CD4-positive, alpha-beta T cell treated with Interleukin-12 subunit alpha and Interleukin-12 subunit beta, for 1 hour (primary cell): ENCODE measurements at regions not wholly inside any gene's neighbourhood (a gene's known extent, or its start where the extent isn't known, plus 50 kb on each side); places are given as distances from the start of the nearest gene placed in this dataset.

Experiments used
- DNase-seq: peaks from one replicate; pipeline ENCODE4 v3.0.0-alpha.2; 2020

GRCh38 chr2:204239411-204240165 is 303.0 kb downstream of the ICOS start:
- DNase-seq = no peak

GRCh38 chr2:204240961-204241360 is 304.3 kb upstream of the PARD3B start:
- no peak for DNase-seq

- DNase-seq = no peak
Measured at GRCh38 chr2:204249437-204249836, 295.8 kb upstream of the PARD3B start.

DNA sequence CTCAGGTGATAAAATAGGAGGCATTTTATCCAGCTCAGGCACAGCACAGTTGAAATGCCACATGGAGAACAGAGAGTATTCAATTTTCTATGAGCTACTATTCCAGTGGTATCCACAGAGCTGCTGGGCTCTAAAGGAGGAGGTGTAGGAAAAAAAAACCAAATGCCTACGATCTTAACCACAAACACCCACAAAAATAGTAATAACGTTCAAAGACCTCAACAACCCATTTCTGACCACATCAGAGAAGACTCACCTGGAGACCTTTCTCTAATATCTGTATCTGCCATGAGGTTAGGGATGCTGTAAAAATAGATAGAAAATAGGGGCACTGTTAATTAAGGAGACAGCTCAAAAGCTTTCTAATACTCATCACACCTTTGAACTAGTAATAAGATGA is 294.6 kb upstream of the PARD3B start:
- DNase-seq = no peak

DNA sequence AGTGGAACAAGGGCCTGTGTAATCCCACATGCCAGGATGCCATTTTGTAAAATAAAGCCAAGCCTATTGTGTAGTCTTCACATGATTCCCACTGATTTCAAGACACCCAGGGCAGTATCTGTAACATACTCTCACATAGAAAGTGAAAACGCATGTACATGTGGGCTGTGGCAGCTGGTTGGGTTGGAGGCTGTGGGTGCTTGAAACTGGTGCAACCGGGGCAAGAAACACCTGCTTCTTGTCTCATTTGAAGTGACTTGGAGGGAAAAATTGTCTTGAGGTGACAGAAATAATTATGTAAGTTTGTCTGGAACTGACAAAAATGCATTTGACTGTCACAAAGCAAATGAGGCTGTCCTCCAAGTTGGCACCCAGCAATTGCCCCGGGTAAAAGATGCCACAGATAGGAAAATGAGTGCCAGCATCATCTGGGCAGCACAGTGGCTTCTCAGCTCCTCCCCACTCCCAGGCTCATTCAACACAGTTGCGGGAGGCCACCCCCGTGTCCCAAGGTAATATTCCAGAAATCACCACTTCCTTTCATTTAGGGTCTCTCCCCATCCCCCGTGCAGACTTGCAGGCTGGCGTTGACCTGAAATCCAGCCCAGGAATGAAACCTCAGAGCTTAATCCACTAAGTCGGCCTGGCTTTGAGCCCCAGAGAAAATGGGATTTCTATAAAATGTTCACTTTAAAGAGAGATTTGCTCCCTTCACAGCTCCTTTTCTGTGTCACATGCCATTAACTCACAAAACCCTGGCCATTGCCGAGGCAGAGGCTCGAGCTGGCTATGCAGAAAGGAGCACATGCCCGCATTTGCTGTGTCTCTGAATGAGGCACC is 293.9 kb upstream of the PARD3B start:
- no peak for DNase-seq

GRCh38 chr2:204251998-204252376 is 293.3 kb upstream of the PARD3B start:
- DNase-seq = no peak

DNA sequence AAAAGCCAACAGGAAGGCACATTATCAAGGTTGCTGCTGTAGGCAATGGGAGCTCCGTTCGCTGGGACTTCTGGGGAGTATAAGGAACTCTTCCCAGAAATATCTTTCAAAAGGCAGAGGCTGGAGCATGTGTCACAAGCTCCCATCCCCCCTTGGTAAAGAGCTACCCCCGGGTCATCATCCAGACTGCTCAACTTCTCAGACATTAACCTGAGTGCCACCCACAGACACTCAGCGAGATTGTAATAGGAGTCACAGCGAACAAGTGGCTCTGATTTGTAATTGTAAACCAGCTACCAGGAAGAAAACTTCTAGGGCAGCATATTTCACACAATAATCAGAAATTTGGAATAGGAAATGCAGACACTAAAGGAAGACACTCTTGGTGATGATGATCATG is 290.2 kb upstream of the PARD3B start:
- DNase-seq = no peak

- DNase-seq = no peak
Measured at GRCh38 chr2:204255526-204255925, 289.7 kb upstream of the PARD3B start.

DNA sequence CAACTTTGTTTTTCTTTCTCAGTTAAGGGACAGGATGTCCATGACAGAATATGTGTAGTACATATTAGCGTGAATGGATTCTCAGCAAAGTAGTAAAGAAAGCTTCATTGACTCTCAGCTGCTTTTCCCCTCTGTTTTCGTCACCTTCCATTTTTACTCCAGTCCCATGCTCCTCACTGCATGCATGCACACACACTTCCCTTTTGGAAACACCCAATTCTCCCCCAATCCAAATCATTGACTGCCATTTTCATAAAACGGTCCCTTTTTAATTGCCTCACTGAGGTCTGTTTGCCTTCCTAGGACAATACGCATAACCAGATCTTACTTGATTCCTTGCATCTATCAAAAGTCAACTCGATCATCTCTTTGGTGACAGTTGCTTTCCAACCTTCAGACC is 287.5 kb upstream of the PARD3B start:
- no peak for DNase-seq

- DNase-seq = no peak
Measured at GRCh38 chr2:204258890-204259289, 286.4 kb upstream of the PARD3B start.

GRCh38 chr2:204260162-204260877 is 285.0 kb upstream of the PARD3B start:
- DNase-seq = peak; percentile 32

GRCh38 chr2:204260901-204261300 is 284.4 kb upstream of the PARD3B start:
- DNase-seq = no peak

DNA sequence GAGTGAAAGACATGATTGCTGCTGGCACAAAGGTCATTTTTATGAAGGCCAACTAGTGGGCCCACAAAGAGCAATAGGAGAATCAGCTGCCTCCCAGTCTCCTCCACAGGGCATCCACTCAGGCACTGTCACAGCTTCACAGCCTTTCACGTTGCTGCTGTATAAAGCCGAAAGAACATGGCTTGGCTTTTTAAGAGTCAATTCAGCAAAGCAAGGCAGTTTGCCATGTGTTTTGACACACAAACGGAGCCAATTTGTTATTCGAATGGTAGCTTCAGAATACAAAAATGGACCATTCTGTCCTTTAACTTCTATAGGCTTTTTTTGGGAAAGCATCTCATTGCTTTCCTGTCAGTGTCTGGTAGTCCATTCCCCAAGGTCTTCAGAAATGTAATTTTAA is 283.4 kb upstream of the PARD3B start:
- DNase-seq = no peak

GRCh38 chr2:204264085-204264553 is 281.2 kb upstream of the PARD3B start:
- no peak for DNase-seq

- no peak for DNase-seq
Measured at GRCh38 chr2:204264621-204265140, 280.6 kb upstream of the PARD3B start.

DNA sequence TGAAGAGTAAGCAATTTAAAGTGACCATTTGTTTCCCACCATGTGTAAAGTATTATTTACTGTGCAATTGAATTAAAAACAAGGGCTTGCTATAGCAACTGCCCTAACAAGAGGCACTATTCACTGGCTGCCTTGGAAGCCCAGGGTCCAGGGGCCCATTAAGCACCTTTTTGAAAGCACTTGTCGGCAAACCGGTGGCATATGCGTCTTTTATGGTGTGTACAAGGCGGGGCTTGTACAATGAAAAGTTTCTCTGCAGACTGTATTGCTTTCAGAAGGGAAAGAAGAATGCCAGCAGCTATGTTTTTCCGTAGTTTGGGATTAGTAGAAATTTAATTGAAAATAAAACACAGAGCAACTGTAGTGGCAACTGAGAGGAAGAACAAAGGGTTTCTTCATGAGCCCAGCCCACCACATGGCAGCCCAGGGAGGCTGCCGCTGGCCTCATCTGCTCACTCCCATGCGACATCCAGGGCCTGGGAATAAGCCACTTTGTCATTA is 279.5 kb upstream of the PARD3B start:
- DNase-seq = no peak

GRCh38 chr2:204268458-204268857 is 276.8 kb upstream of the PARD3B start:
- DNase-seq = no peak

- no peak for DNase-seq
Measured at GRCh38 chr2:204268971-204269370, 276.3 kb upstream of the PARD3B start.

DNA sequence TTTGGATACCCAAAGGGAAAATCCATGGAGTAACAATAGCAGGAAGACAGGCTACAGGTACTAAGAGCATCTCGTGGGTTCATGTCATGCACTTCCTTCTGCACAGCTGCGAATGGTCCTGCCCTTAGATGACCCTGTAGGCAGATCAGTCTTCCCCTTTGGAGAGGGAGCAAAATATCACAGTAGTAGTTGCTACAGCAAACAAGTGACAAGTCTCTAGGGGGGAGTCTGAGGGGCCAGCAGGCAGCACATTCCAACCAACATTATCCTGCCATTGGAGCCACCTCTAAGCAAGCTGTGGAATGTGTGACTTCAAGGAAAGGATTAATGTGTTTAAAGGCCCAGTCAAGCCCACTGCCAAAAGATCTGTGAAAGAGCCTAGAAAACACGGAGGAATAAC is 273.2 kb upstream of the PARD3B start:
- DNase-seq = no peak

- DNase-seq = no peak
Measured at GRCh38 chr2:204272610-204273287, 272.5 kb upstream of the PARD3B start.

DNA sequence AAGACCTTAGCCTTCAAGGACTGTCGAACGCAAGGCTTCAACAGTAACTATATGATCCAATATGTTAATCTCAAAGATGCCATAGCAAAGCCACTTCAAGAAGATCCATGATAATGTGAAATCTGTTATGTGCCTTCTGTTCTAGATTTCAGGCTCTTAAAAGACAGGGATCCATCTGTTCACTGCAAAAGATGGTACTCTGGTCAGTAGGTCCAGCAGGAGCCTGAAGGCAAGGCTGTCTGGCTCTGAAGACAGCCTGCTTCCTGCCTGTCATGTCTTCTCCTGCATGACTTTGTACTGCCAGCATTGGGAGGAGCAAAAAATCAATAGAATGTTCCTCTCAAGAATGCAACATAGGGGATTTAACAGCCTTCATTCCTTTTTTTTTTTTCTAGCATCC is 270.8 kb upstream of the PARD3B start:
- DNase-seq = no peak

DNA sequence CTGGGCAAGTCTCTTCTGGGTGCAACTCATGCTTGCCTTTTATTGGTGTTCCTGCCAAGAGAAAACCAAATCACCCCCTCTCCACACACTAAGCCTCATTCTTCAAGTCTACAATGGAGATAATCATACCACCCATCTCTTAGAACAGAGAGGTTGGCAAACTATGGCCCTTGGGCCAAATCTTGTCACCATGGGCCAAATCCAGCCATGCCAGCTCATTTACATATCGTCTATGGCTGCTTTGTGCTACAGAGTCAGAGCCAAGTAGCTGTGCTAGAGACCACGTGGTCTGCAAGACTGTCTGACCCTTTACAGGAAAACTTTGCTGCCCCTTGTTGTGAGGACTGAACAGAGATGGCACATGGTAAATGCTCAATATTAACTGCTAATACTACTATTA is 270.3 kb upstream of the PARD3B start:
- DNase-seq = no peak

DNA sequence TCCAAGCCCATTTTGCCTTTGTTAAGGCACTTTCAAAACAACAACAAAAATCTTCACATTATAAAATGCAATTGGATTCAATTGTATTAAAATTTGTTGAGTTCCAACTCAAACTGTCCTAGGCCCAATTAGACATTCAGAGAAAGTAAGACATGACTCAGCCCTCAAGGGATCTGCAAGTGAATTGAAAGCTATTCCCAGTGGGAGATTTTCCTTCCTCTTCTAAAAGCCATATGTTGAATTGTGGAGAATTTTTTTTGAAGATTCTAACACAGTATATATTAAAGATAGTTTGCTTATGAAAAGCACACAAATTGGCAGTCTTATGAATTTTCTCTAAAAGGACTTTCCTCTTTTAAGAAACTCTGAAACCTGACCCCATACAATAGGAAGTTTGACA is 268.0 kb upstream of the PARD3B start:
- DNase-seq = no peak
